GM19395 (cell line): ENCODE measurements at regions not wholly inside any gene's neighbourhood (a gene's known extent, or its start where the extent isn't known, plus 50 kb on each side); places are given as distances from the start of the nearest gene placed in this dataset.

ENCODE experiments used
- ATAC-seq: cut with Tn5 transposase; IDR thresholded peaks from one replicate; pipeline ENCODE4 v1.9.1; 2021; ENCODE audit warnings: mild to moderate bottlenecking, moderate library complexity; ENCODE audit not compliant: unreplicated experiment

- no peak for ATAC-seq
Measured at GRCh38 chr12:34340534-34341361, 318.5 kb downstream of the ALG10 start.

GRCh38 chr12:34341362-34341733, 319.1 kb downstream of the ALG10 start:
- no peak for ATAC-seq

- no peak for ATAC-seq
Measured at GRCh38 chr12:34342048-34342447, 319.8 kb downstream of the ALG10 start.

GRCh38 chr12:34343345-34343744, 321.0 kb downstream of the ALG10 start:
- no peak for ATAC-seq

- ATAC-seq, result no peak
Measured at GRCh38 chr12:34343766-34344165, 321.5 kb downstream of the ALG10 start.

- no peak for ATAC-seq
Measured at GRCh38 chr12:34344851-34345522, 322.7 kb downstream of the ALG10 start.

- ATAC-seq, result no peak
Measured at GRCh38 chr12:34345801-34346200, 323.5 kb downstream of the ALG10 start.

GRCh38 chr12:34346372-34347034, 324.2 kb downstream of the ALG10 start:
- no peak for ATAC-seq

- no peak for ATAC-seq
Measured at GRCh38 chr12:34347367-34347766, 325.1 kb downstream of the ALG10 start.

GRCh38 chr12:34348064-34348463, 325.8 kb downstream of the ALG10 start:
- ATAC-seq, result no peak

- no peak for ATAC-seq
Measured at GRCh38 chr12:34348836-34349672, 326.8 kb downstream of the ALG10 start.

GRCh38 chr12:34349673-34349961, 327.3 kb downstream of the ALG10 start:
- no peak for ATAC-seq

- no peak for ATAC-seq
Measured at GRCh38 chr12:34350092-34351041, 328.1 kb downstream of the ALG10 start.

GRCh38 chr12:34352098-34352497, 329.8 kb downstream of the ALG10 start:
- ATAC-seq, result no peak

- ATAC-seq, result no peak
Measured at GRCh38 chr12:34354239-34355200, 332.2 kb downstream of the ALG10 start.

- no peak for ATAC-seq
Measured at GRCh38 chr12:34356233-34356987, 334.1 kb downstream of the ALG10 start.

- ATAC-seq, result no peak
Measured at GRCh38 chr12:34357791-34358190, 335.5 kb downstream of the ALG10 start.

GRCh38 chr12:34358198-34358597, 335.9 kb downstream of the ALG10 start:
- ATAC-seq, result no peak
